IMR-90 (cell line): ENCODE measurements at regions not wholly inside any gene's neighbourhood (a gene's known extent, or its start where the extent isn't known, plus 50 kb on each side); places are given as distances from the start of the nearest gene placed in this dataset.

Experiments used
- ATAC-seq: fragments of 200-7000 bp; cut with Tn5 transposase; 2 replicates; pipeline ENCODE4 v1.9.1; 2020; ENCODE audit warnings: low read depth, mild to moderate bottlenecking, moderate library complexity
- BruUV-seq: library from RNA; stranded (reverse); fragments of 400-500 nt; replicated peaks from 2 replicates; lab custom pipeline; 2021; lab: Mats Ljungman, UMichigan
- CTCF ChIA-PET: fragments of 300-600 bp; formaldehyde crosslinking; extraction: SDS; loops from one replicate; lab custom pipeline; 2021; ENCODE audit warnings: antibody characterized with exemption; lab: Yijun Ruan, JAX
- POLR2A ChIA-PET: fragments of 300-600 bp; sonication (Branson Sonifier 250); formaldehyde crosslinking; loops from one replicate; lab custom pipeline; 2022; ENCODE audit warnings: antibody characterized with exemption; ENCODE audit not compliant: unreplicated experiment; lab: Charles Lee
- DNase-seq: peaks from one replicate; pipeline ENCODE4 v3.0.0; 2013
- H2AFZ ChIP-seq: replicated peaks from 2 replicates; pipeline ENCODE3; 2013; ENCODE audit warnings: low read length, mild to moderate bottlenecking; ENCODE audit not compliant: poor library complexity
- H2AK5ac ChIP-seq: 2 replicates; pipeline ENCODE4 v1.6.1; 2013; ENCODE audit warnings: low read depth, low read length, inconsistent platforms
- H2AK9ac ChIP-seq: replicated peaks from 2 replicates; pipeline ENCODE3; 2013; ENCODE audit warnings: mild to moderate bottlenecking, low read depth, low read length, moderate library complexity; ENCODE audit not compliant: poor library complexity
- H2BK120ac ChIP-seq: 2 replicates; pipeline ENCODE4 v1.6.1; 2013; ENCODE audit warnings: low read depth, low read length, inconsistent platforms
- H2BK15ac ChIP-seq: 3 replicates; pipeline ENCODE4 v1.6.1; 2013; ENCODE audit warnings: low read depth, low read length, inconsistent platforms
- H2BK20ac ChIP-seq: 2 replicates; pipeline ENCODE4 v1.6.1; 2013; ENCODE audit warnings: low read depth, mild to moderate bottlenecking, inconsistent platforms, low read length, moderate library complexity
- H2BK5ac ChIP-seq: 2 replicates; pipeline ENCODE4 v1.6.1; 2013; ENCODE audit warnings: mild to moderate bottlenecking, low read depth, low read length, inconsistent platforms; ENCODE audit not compliant: poor library complexity, severe bottlenecking
- H3K14ac ChIP-seq: replicated peaks from 2 replicates; pipeline ENCODE4 v1.6.1; 2013; ENCODE audit warnings: low read depth, low read length, inconsistent platforms
- H3K18ac ChIP-seq: 2 replicates; pipeline ENCODE4 v1.6.1; 2013; ENCODE audit warnings: low read depth, low read length, control low read depth
- H3K23ac ChIP-seq: 2 replicates; pipeline ENCODE4 v1.6.1; 2013; ENCODE audit warnings: low read depth, low read length, inconsistent platforms
- H3K27ac ChIP-seq: 2 replicates; pipeline ENCODE4 v1.5.1; 2013; ENCODE audit warnings: mild to moderate bottlenecking, control low read depth, low read length; ENCODE audit not compliant: insufficient read depth
- H3K27me3 ChIP-seq: 2 replicates; pipeline ENCODE4 v1.6.1; 2013; ENCODE audit warnings: low read length; ENCODE audit not compliant: control insufficient read depth, insufficient read depth
- H3K36me3 ChIP-seq: 2 replicates; pipeline ENCODE4 v1.6.1; 2013; ENCODE audit warnings: low read length, mixed read lengths; ENCODE audit not compliant: control insufficient read depth, insufficient read depth
- H3K4ac ChIP-seq: 2 replicates; pipeline ENCODE4 v1.6.1; 2013; ENCODE audit warnings: low read depth, low read length, inconsistent platforms
- H3K4me1 ChIP-seq: 2 replicates; pipeline ENCODE4 v1.6.1; 2013; ENCODE audit warnings: low read length, mixed read lengths; ENCODE audit not compliant: control insufficient read depth, insufficient read depth
- H3K4me2 ChIP-seq: 2 replicates; pipeline ENCODE4 v1.6.1; 2013; ENCODE audit warnings: low read depth, mild to moderate bottlenecking, control low read depth, low read length, moderate library complexity
- H3K4me3 ChIP-seq: 2 replicates; pipeline ENCODE4 v1.5.1; 2013; ENCODE audit warnings: low read depth, mild to moderate bottlenecking, control low read depth, low read length, moderate library complexity; ENCODE audit not compliant: insufficient read depth
- H3K56ac ChIP-seq: 2 replicates; pipeline ENCODE4 v1.6.1; 2013; ENCODE audit warnings: low read length, inconsistent platforms; ENCODE audit not compliant: insufficient read depth; ENCODE audit errors: extremely low read depth
- H3K79me1 ChIP-seq, 2 experiments: 2 replicates each; pipeline ENCODE4 v1.6.1; 2013; ENCODE audit warnings: low read length in 2 of 2, inconsistent platforms in 1 of 2, low read depth in 1 of 2
- H3K9ac ChIP-seq: 2 replicates; pipeline ENCODE4 v1.6.1; 2013; ENCODE audit warnings: low read depth, low read length, control low read depth
- H3K9me1 ChIP-seq: 2 replicates; pipeline ENCODE4 v1.6.1; 2013; ENCODE audit warnings: low read length, inconsistent platforms; ENCODE audit not compliant: insufficient read depth
- H3K9me3 ChIP-seq: 2 replicates; pipeline ENCODE4 v1.6.1; 2013; ENCODE audit warnings: low read length; ENCODE audit not compliant: control insufficient read depth, insufficient read depth
- H4K20me1 ChIP-seq: 2 replicates; pipeline ENCODE4 v1.6.1; 2013; ENCODE audit warnings: low read length, inconsistent platforms; ENCODE audit not compliant: insufficient read depth
- H4K5ac ChIP-seq: 2 replicates; pipeline ENCODE4 v1.6.1; 2013; ENCODE audit warnings: mild to moderate bottlenecking, low read depth, low read length, control low read depth
- H4K8ac ChIP-seq, 2 experiments: 2 replicates each; pipeline ENCODE4 v1.6.1; 2013; ENCODE audit warnings: low read depth in 2 of 2, low read length in 2 of 2, control low read depth in 1 of 2, inconsistent platforms in 1 of 2
- H4K91ac ChIP-seq: 2 replicates; pipeline ENCODE4 v1.6.1; 2013; ENCODE audit warnings: low read depth, low read length, inconsistent platforms; ENCODE audit not compliant: insufficient read depth
- BHLHE40 ChIP-seq: fragments of 150-350 bp; IDR thresholded peaks from 2 replicates; pipeline ENCODE4 v1.6.1; 2016; ENCODE audit warnings: mild to moderate bottlenecking, low read depth, low read length
- CEBPB ChIP-seq: IDR thresholded peaks from 2 replicates; pipeline ENCODE4 v1.6.1; 2012; ENCODE audit warnings: low read depth, low read length, improper control_type of control experiment
- CHD1 ChIP-seq: IDR thresholded peaks from 2 replicates; pipeline ENCODE4 v1.6.1; 2012; ENCODE audit warnings: low read depth, low read length, improper control_type of control experiment
- CTCF ChIP-seq: conservative IDR thresholded peaks from 2 replicates; pipeline ENCODE4 v1.5.1; 2012; ENCODE audit warnings: mild to moderate bottlenecking, low read depth, low read length, improper control_type of control experiment
- ELK1 ChIP-seq: fragments of 150-350 bp; IDR thresholded peaks from 2 replicates; pipeline ENCODE4 v1.6.1; 2016; ENCODE audit warnings: low read depth, mild to moderate bottlenecking, low read length, moderate library complexity, borderline replicate concordance
- FOS ChIP-seq: fragments of 150-350 bp; IDR thresholded peaks from 2 replicates; pipeline ENCODE4 v1.6.1; 2016; ENCODE audit warnings: low read depth, low read length
- MAFK ChIP-seq: IDR thresholded peaks from 2 replicates; pipeline ENCODE4 v1.6.1; 2012; ENCODE audit warnings: low read depth, low read length, improper control_type of control experiment
- MAZ ChIP-seq: IDR thresholded peaks from 2 replicates; pipeline ENCODE4 v1.6.1; 2012; ENCODE audit warnings: low read depth, mild to moderate bottlenecking, low read length, improper control_type of control experiment, moderate library complexity, borderline replicate concordance
- MXI1 ChIP-seq: IDR thresholded peaks from 2 replicates; pipeline ENCODE4 v1.6.1; 2012; ENCODE audit warnings: low read depth, mild to moderate bottlenecking, low read length, moderate library complexity, borderline replicate concordance
- NFE2L2 ChIP-seq: fragments of 150-350 bp; IDR thresholded peaks from 2 replicates; pipeline ENCODE4 v1.6.1; 2016; ENCODE audit warnings: low read depth, mild to moderate bottlenecking, low read length
- POLR2A ChIP-seq: IDR thresholded peaks from 2 replicates; pipeline ENCODE4 v1.6.1; 2012; ENCODE audit warnings: mild to moderate bottlenecking, low read depth, low read length
- RAD21 ChIP-seq: IDR thresholded peaks from 2 replicates; pipeline ENCODE4 v1.6.1; 2012; ENCODE audit warnings: low read length, improper control_type of control experiment
- RCOR1 ChIP-seq: IDR thresholded peaks from 2 replicates; pipeline ENCODE4 v1.6.1; 2012; ENCODE audit warnings: mild to moderate bottlenecking, low read length, improper control_type of control experiment; ENCODE audit not compliant: insufficient replicate concordance
- RFX5 ChIP-seq: IDR thresholded peaks from 2 replicates; pipeline ENCODE4 v1.8.0; 2012; ENCODE audit warnings: low read depth, mild to moderate bottlenecking, low read length, moderate library complexity
- SMC3 ChIP-seq: fragments of 150-350 bp; IDR thresholded peaks from 2 replicates; pipeline ENCODE4 v1.6.1; 2016; ENCODE audit warnings: low read depth, mild to moderate bottlenecking, antibody characterized with exemption, low read length, moderate library complexity
- USF2 ChIP-seq: fragments of 150-350 bp; IDR thresholded peaks from 2 replicates; pipeline ENCODE4 v1.6.1; 2017; ENCODE audit warnings: mild to moderate bottlenecking, antibody characterized with exemption, low read length, low read depth
- WGBS, 2 experiments: methylation state at CpG; one replicate each; pipeline versions ENCODE4 v1.1.5 to v1.1.7; 2013; ENCODE audit warnings: missing lambda C conversion rate in 2 of 2; ENCODE audit not compliant: insufficient read length in 1 of 2; ENCODE audit errors: extremely low coverage in 2 of 2; 5-methylcytosine and 5-hydroxymethylcytosine counted together
- dilution Hi-C: fragments of 300-500 bp; cut with HindIII; formaldehyde crosslinking; loops from one replicate; pipeline ENCODE4 v1.14.3; 2018; ENCODE audit warnings: low sequenced_read_pairs; ENCODE audit not compliant: unreplicated experiment
- in situ Hi-C: fragments of 300-500 bp; cut with MboI; formaldehyde crosslinking; loops from 3 replicates; pipeline ENCODE4 v1.14.3; 2019; ENCODE audit warnings: low sequenced_read_pairs, inconsistent platforms, mixed read lengths
- intact Hi-C: fragments of 100-400 bp; cut with micrococcal nuclease; formaldehyde crosslinking; loops from 2 replicates; pipeline ENCODE4 v1.10.0; 2022

- ATAC-seq, result no peak
- no TSS peak for BruUV-seq
- no peak overlapping the region for H3K18ac ChIP-seq
These were observed 1001.1 kb upstream of the NR2F2 start for GRCh38 chr15:95329362-95329761.

More at GRCh38 chr15:95329362-95329761, 1001.1 kb upstream of the NR2F2 start:
- Histone ChIP-seq H3K27me3 (peaks cover 2% of the 10 kb centered on the region; the same call in 1 of the 2 replicates), H3K36me3 (no peaks in the 10 kb centered on the region), H3K14ac (no peak overlapping the region), H2BK5ac (no peak overlapping the region), H3K56ac (no peak overlapping the region), H2AK9ac (no peak overlapping the region), H4K8ac (no peak overlapping the region), H3K9ac (no peak overlapping the region), H3K4me2 (no peak overlapping the region), H3K4ac (no peak overlapping the region), H2BK20ac (no peak overlapping the region), H3K9me3 (no peaks in the 10 kb centered on the region), H3K27ac (no peak overlapping the region), H4K20me1 (no peaks in the 10 kb centered on the region), H2AFZ (no peak overlapping the region), H3K9me1 (no peaks in the 10 kb centered on the region), H4K5ac (no peak overlapping the region), H2AK5ac (no peak overlapping the region), H4K91ac (no peak overlapping the region), H2BK120ac (no peak overlapping the region), H3K23ac (no peak overlapping the region), H2BK15ac (no peak overlapping the region), H3K4me3 (no peak overlapping the region), H3K79me1 (no peaks in the 10 kb centered on the region), H3K4me1 (peaks cover 2% of the 10 kb centered on the region; the same call in 1 of the 2 replicates)
- no CpG with 5 or more reads among the region's 8 CpGs for WGBS, 2 experiments
- in situ Hi-C loops, result no loop called here
- CTCF ChIA-PET, result interaction anchor here (1.4 kb wide), 1 partner anchor 15 kb away, joined by 3 read pairs; no protein-coding TSS in a partner anchor
- TF ChIP-seq FOS, result no peak
- no peak for TF ChIP-seq NFE2L2
- no peak for TF ChIP-seq RFX5
- no peak for TF ChIP-seq SMC3
- no peak for TF ChIP-seq CEBPB
- no peak for TF ChIP-seq BHLHE40
- no peak for TF ChIP-seq ELK1
- no peak for TF ChIP-seq POLR2A
- TF ChIP-seq MXI1, result no peak
- no peak for TF ChIP-seq MAFK
- TF ChIP-seq CHD1, result no peak
- TF ChIP-seq USF2, result no peak
- no peak for TF ChIP-seq RAD21
- TF ChIP-seq CTCF, result no peak
- TF ChIP-seq MAZ, result no peak
- no peak for TF ChIP-seq RCOR1
- POLR2A ChIA-PET, result no interaction called here
- intact Hi-C loops, result no loop called here
- DNase-seq, result no peak
- dilution Hi-C loops, result no loop called here
